ENCODE measurements at regions not wholly inside any gene's neighbourhood (a gene's known extent, or its start where the extent isn't known, plus 50 kb on each side); places are given as distances from the start of the nearest gene placed in this dataset.

- TF ChIP-seq CTCF (IDR thresholded peaks at IDR 0.05; ENCODE audit: low read depth, low read length): no peak
- Histone ChIP-seq H3K27me3 (ENCODE audit: insufficient read depth, low read depth, severe bottlenecking) (no peaks in the 10 kb centered on the region), H3K4me3 (ENCODE audit: low read depth, low read length) (no peak overlapping the region), H3K27ac (no peak overlapping the region), H3K36me3 (no peaks in the 10 kb centered on the region), H3K9me3 (ENCODE audit: severe bottlenecking) (peaks cover 7% of the 10 kb centered on the region)
- DNase-seq: no peak
These were observed 86.8 kb upstream of the CD180 start for GRCh38 chr5:67283275-67283987.

GRCh38 chr5:67281874-67282273, 85.3 kb upstream of the CD180 start:
- Histone ChIP-seq H3K4me3 (ENCODE audit: low read depth, low read length) (no peak overlapping the region), H3K9me3 (ENCODE audit: severe bottlenecking) (peaks cover 19% of the 10 kb centered on the region), H3K27me3 (ENCODE audit: insufficient read depth, low read depth, severe bottlenecking) (no peaks in the 10 kb centered on the region), H3K36me3 (no peaks in the 10 kb centered on the region), H3K27ac (no peak overlapping the region)
- TF ChIP-seq CTCF (IDR thresholded peaks at IDR 0.05; ENCODE audit: low read depth, low read length): no peak
- DNase-seq: no peak

GRCh38 chr5:67273689-67274356, 77.2 kb upstream of the CD180 start:
- H3K27ac ChIP-seq: no peak overlapping the region
- H3K9me3 ChIP-seq (ENCODE audit: severe bottlenecking): peaks cover 16% of the 10 kb centered on the region
- no peaks in the 10 kb centered on the region for H3K27me3 ChIP-seq (ENCODE audit: insufficient read depth, low read depth, severe bottlenecking)
- no peak overlapping the region for H3K4me3 ChIP-seq (ENCODE audit: low read depth, low read length)
- DNase-seq: no peak
- no peaks in the 10 kb centered on the region for H3K36me3 ChIP-seq
- TF ChIP-seq CTCF (IDR thresholded peaks at IDR 0.05; ENCODE audit: low read depth, low read length): no peak

GRCh38 chr5:67272453-67273130, 76.0 kb upstream of the CD180 start:
- no peak for DNase-seq
- Histone ChIP-seq H3K27ac (no peak overlapping the region), H3K9me3 (ENCODE audit: severe bottlenecking) (peaks cover 4% of the 10 kb centered on the region), H3K36me3 (no peaks in the 10 kb centered on the region), H3K27me3 (ENCODE audit: insufficient read depth, low read depth, severe bottlenecking) (no peaks in the 10 kb centered on the region), H3K4me3 (ENCODE audit: low read depth, low read length) (no peak overlapping the region)
- no peak for TF ChIP-seq CTCF (IDR thresholded peaks at IDR 0.05; ENCODE audit: low read depth, low read length)

GRCh38 chr5:67268231-67269021, 71.8 kb upstream of the CD180 start:
- no peaks in the 10 kb centered on the region for H3K27me3 ChIP-seq (ENCODE audit: insufficient read depth, low read depth, severe bottlenecking)
- no peak for TF ChIP-seq CTCF (IDR thresholded peaks at IDR 0.05; ENCODE audit: low read depth, low read length)
- no peak overlapping the region for H3K4me3 ChIP-seq (ENCODE audit: low read depth, low read length)
- no peak overlapping the region for H3K27ac ChIP-seq
- no peaks in the 10 kb centered on the region for H3K9me3 ChIP-seq (ENCODE audit: severe bottlenecking)
- DNase-seq: no peak
- no peaks in the 10 kb centered on the region for H3K36me3 ChIP-seq

All from WERI-Rb-1 (cell line).